HCT116 (cell line): ENCODE measurements at regions not wholly inside any gene's neighbourhood (a gene's known extent, or its start where the extent isn't known, plus 50 kb on each side); places are given as distances from the start of the nearest gene placed in this dataset.

ENCODE experiments used
- ATAC-seq: fragments of 200-7000 bp; cut with Tn5 transposase; 2 replicates; pipeline ENCODE4 v1.9.1; 2020; ENCODE audit warnings: mild to moderate bottlenecking, moderate library complexity
- BruUV-seq: library from RNA; stranded (reverse); fragments of 400-500 nt; replicated peaks from 2 replicates; lab custom pipeline; 2021; lab: Mats Ljungman, UMichigan
- CTCF ChIA-PET: fragments of 300-600 bp; sonication (Branson Sonifier 250); formaldehyde crosslinking; loops from one replicate; lab custom pipeline; 2021; ENCODE audit warnings: antibody characterized with exemption; lab: Charles Lee
- POLR2A ChIA-PET: fragments of 300-600, 350-600 bp; sonication (Branson Sonifier 250); formaldehyde crosslinking; loops from one replicate; lab custom pipeline; 2021; ENCODE audit warnings: antibody characterized with exemption; lab: Charles Lee
- RAD21 ChIA-PET, 2 experiments: fragments of 300-600 bp; sonication (Branson Sonifier 250); formaldehyde crosslinking; loops; one replicate each; lab custom pipeline; 2023; ENCODE audit warnings: low total read pairs in 2 of 2; ENCODE audit not compliant: uncharacterized antibody in 2 of 2, unreplicated experiment in 2 of 2, low non-redundant PET in 1 of 2; lab: Charles Lee
- DNase-seq: peaks from one replicate; pipeline ENCODE4 v3.0.0-alpha.2; 2010; ENCODE audit warnings: low read depth, low spot score
- H2AFZ ChIP-seq: fragments of 200-600 bp; shearing (Covaris generic), sonication (generic); 2 replicates; pipeline ENCODE4 v1.6.1; 2017; ENCODE audit warnings: low read depth, mixed run types, mixed read lengths, antibody characterized with exemption, low read length; ENCODE audit not compliant: poor library complexity, severe bottlenecking
- H3K27ac ChIP-seq: 2 replicates; pipeline ENCODE4 v1.5.1; 2012; ENCODE audit warnings: low read depth, low read length
- H3K27me3 ChIP-seq: fragments of 200-600 bp; sonication (generic); 2 replicates; pipeline ENCODE4 v1.6.1; 2016; ENCODE audit warnings: mixed run types, low read length, mixed read lengths; ENCODE audit not compliant: insufficient read depth
- H3K36me3 ChIP-seq, 2 experiments: fragments of 200-500 bp in 1 of 2; fragments of 200-600 bp in 1 of 2; sonication (Bioruptor generic) in 1 of 2; sonication (generic) in 1 of 2; 2 replicates each; pipeline versions ENCODE4 v1.5.1 to v1.6.1; 2014 to 2016; ENCODE audit warnings: low read length in 2 of 2, inconsistent platforms in 1 of 2, mixed read lengths in 1 of 2, mixed run types in 1 of 2; ENCODE audit not compliant: insufficient read depth in 2 of 2, control insufficient read depth in 1 of 2
- H3K4me1 ChIP-seq, 2 experiments: fragments of 200-600 bp in 1 of 2; sonication (generic) in 1 of 2; 2 replicates each; pipeline versions ENCODE4 v1.5.1 to v1.6.1; 2012 to 2017; ENCODE audit warnings: low read length in 2 of 2, inconsistent platforms in 1 of 2, mild to moderate bottlenecking in 1 of 2, mixed read lengths in 1 of 2, mixed run types in 1 of 2, moderate library complexity in 1 of 2; ENCODE audit not compliant: insufficient read depth in 2 of 2, control insufficient read depth in 1 of 2
- H3K4me2 ChIP-seq: fragments of 200-600 bp; sonication (generic); 2 replicates; pipeline ENCODE4 v1.6.1; 2017; ENCODE audit warnings: mixed run types, low read length, mixed read lengths
- H3K4me3 ChIP-seq, 2 experiments: fragments of 200-600 bp in 1 of 2; sonication (generic) in 1 of 2; replicated peaks in 1 of 2; 2 replicates each; pipeline ENCODE4 v1.5.1; 2011 to 2016; ENCODE audit warnings: low read length in 2 of 2, control low read depth in 1 of 2, low read depth in 1 of 2, mild to moderate bottlenecking in 1 of 2, mixed read lengths in 1 of 2, mixed run types in 1 of 2
- H3K79me2 ChIP-seq: fragments of 200-600 bp; sonication (generic); 2 replicates; pipeline ENCODE4 v1.6.1; 2017; ENCODE audit warnings: mild to moderate bottlenecking, mixed run types, low read length, moderate library complexity, mixed read lengths; ENCODE audit not compliant: insufficient read depth
- H3K9ac ChIP-seq: fragments of 200-600 bp; sonication (generic); 2 replicates; pipeline ENCODE4 v1.6.1; 2016; ENCODE audit warnings: low read length, mixed read lengths
- H3K9me2 ChIP-seq: fragments of 200-600 bp; sonication (generic), shearing (Covaris generic); 2 replicates; pipeline ENCODE4 v1.6.1; 2017; ENCODE audit warnings: mixed run types, mild to moderate bottlenecking, moderate library complexity; ENCODE audit not compliant: insufficient read depth
- H3K9me3 ChIP-seq, 2 experiments: fragments of 200-500 bp in 1 of 2; fragments of 200-600 bp in 1 of 2; sonication (Bioruptor generic) in 1 of 2; sonication (generic) in 1 of 2; 2 replicates each; pipeline ENCODE4 v1.6.1; 2014 to 2017; ENCODE audit warnings: low read length in 2 of 2, mixed read lengths in 2 of 2, inconsistent platforms in 1 of 2, low read depth in 1 of 2, mild to moderate bottlenecking in 1 of 2, mixed run types in 1 of 2, moderate library complexity in 1 of 2; ENCODE audit not compliant: control insufficient read depth in 1 of 2, insufficient read depth in 1 of 2
- H4K20me1 ChIP-seq: fragments of 200-600 bp; sonication (generic), shearing (Covaris generic); 2 replicates; pipeline ENCODE4 v1.6.1; 2017; ENCODE audit warnings: mixed run types, mild to moderate bottlenecking, moderate library complexity; ENCODE audit not compliant: insufficient read depth
- CEBPB ChIP-seq: IDR thresholded peaks from 2 replicates; pipeline ENCODE4 v1.6.1; 2012; ENCODE audit warnings: low read depth
- CTCF ChIP-seq, 3 experiments: fragments of 200-600 bp in 1 of 3; sonication (generic) in 1 of 3; IDR thresholded peaks in 2 of 3; conservative IDR thresholded peaks in 1 of 3; 2 replicates each; pipeline ENCODE4 v1.5.1; 2012 to 2017; ENCODE audit warnings: low read depth in 2 of 3, low read length in 2 of 3, antibody characterized with exemption in 1 of 3, borderline replicate concordance in 1 of 3, control low read depth in 1 of 3, mild to moderate bottlenecking in 1 of 3, mixed read lengths in 1 of 3, mixed run types in 1 of 3, moderate library complexity in 1 of 3; ENCODE audit not compliant: insufficient read depth in 1 of 3
- EGR1 ChIP-seq: IDR thresholded peaks from 2 replicates; pipeline ENCODE4 v1.6.1; 2012; ENCODE audit warnings: low read depth
- ELF1 ChIP-seq: IDR thresholded peaks from 2 replicates; pipeline ENCODE4 v1.6.1; 2012; ENCODE audit warnings: low read depth, borderline replicate concordance
- EZH2 ChIP-seq: fragments of 200-600 bp; sonication (generic); IDR thresholded peaks from 2 replicates; pipeline ENCODE4 v1.6.1; 2017; ENCODE audit warnings: antibody characterized with exemption, mixed run types
- EZH2phosphoT487 ChIP-seq: fragments of 200-600 bp; IDR thresholded peaks from 2 replicates; pipeline ENCODE4 v1.6.1; 2018; ENCODE audit warnings: antibody characterized with exemption, borderline replicate concordance
- FOSL1 ChIP-seq: IDR thresholded peaks from 2 replicates; pipeline ENCODE4 v1.6.1; 2012; ENCODE audit warnings: low read depth
- JUND ChIP-seq: IDR thresholded peaks from 2 replicates; pipeline ENCODE4 v1.6.1; 2012
- MAX ChIP-seq: IDR thresholded peaks from 2 replicates; pipeline ENCODE4 v1.6.1; 2012
- POLR2AphosphoS5 ChIP-seq: IDR thresholded peaks from 2 replicates; pipeline ENCODE4 v1.6.1; 2011; ENCODE audit warnings: mild to moderate bottlenecking, low read depth, low read length, moderate library complexity
- RAD21 ChIP-seq: IDR thresholded peaks from 2 replicates; pipeline ENCODE4 v1.6.1; 2012; ENCODE audit warnings: low read depth, mild to moderate bottlenecking
- REST ChIP-seq: IDR thresholded peaks from 2 replicates; pipeline ENCODE4 v1.6.1; 2012; ENCODE audit warnings: low read depth
- SIN3A ChIP-seq: IDR thresholded peaks from 2 replicates; pipeline ENCODE4 v1.6.1; 2012; ENCODE audit warnings: low read depth
- SP1 ChIP-seq: IDR thresholded peaks from 2 replicates; pipeline ENCODE4 v1.6.1; 2012; ENCODE audit warnings: low read depth
- TCF7L2 ChIP-seq: IDR thresholded peaks from 2 replicates; pipeline ENCODE4 v1.7.0; 2011; ENCODE audit warnings: borderline replicate concordance, inconsistent platforms; ENCODE audit not compliant: insufficient read depth, insufficient read length; ENCODE audit errors: extremely low read depth
- YY1 ChIP-seq: IDR thresholded peaks from 2 replicates; pipeline ENCODE4 v1.6.1; 2011; ENCODE audit warnings: low read length, low read depth, moderate library complexity, mild to moderate bottlenecking; ENCODE audit not compliant: insufficient replicate concordance; ENCODE audit errors: extremely low read depth
- ZFX ChIP-seq: fragments of 450-650 bp; IDR thresholded peaks from 2 replicates; pipeline ENCODE4 v1.6.1; 2017
- ZNF274 ChIP-seq: fragments of 200-500 bp; sonication (Bioruptor generic); IDR thresholded peaks from 2 replicates; pipeline ENCODE4 v1.6.1; 2014; ENCODE audit warnings: mild to moderate bottlenecking, low read depth, low read length, inconsistent platforms
- intact Hi-C: fragments of 100-400 bp; cut with micrococcal nuclease; formaldehyde crosslinking; loops from 2 replicates; pipeline ENCODE4 v1.10.0; 2022
- TF ChIP-seq, protein P1 (sequence below): IDR thresholded peaks from 2 replicates; pipeline ENCODE4 v1.6.1; 2011; ENCODE audit warnings: mild to moderate bottlenecking, low read length, moderate library complexity; ENCODE audit not compliant: insufficient replicate concordance; ENCODE audit errors: extremely low read depth

DNA sequence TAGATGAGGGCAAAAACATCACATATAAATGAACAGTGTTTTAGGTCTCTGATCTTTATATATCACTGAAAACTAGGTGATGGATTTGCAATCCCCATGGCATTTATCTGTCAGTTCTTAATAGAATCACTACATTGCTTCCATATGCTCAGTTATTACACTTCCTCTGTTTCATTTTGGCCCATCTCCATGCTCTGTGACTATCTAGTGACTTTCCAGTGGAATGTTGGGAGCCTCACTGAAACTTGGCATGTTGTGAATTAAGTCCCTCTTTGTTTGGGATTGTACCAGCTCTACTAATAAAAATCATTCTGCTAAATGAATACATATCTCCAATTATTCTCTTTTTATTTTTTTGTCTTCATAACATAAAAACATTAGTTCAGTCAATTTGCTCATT, 226.1 kb upstream of the CEP162 start:
- ChIA-PET POLR2A (no interaction called here), RAD21 (no interaction called here), CTCF (no interaction called here)
- no peaks in the 10 kb centered on the region for H3K79me2 ChIP-seq
- no peaks in the 10 kb centered on the region for H3K4me1 ChIP-seq
- no peak overlapping the region for H2AFZ ChIP-seq
- H3K4me3 ChIP-seq, result no peak overlapping the region
- DNase-seq (no peak), ATAC-seq (no peak)
- H3K9ac ChIP-seq, result no peak overlapping the region
- no TSS peak for BruUV-seq
- intact Hi-C loops, result no loop called here
- no peak overlapping the region for H3K4me2 ChIP-seq
- H4K20me1 ChIP-seq, result no peaks in the 10 kb centered on the region
- no peak overlapping the region for H3K27ac ChIP-seq
- H3K27me3 ChIP-seq, result 0 out of 2 replicates have a peak, but pooled peaks cover 3% of the 10 kb centered on the region
- no peaks in the 10 kb centered on the region for H3K9me2 ChIP-seq
- no peaks in the 10 kb centered on the region for H3K9me3 ChIP-seq
- no peaks in the 10 kb centered on the region for H3K36me3 ChIP-seq
- TF ChIP-seq TCF7L2, result no peak
- no peak for TF ChIP-seq EGR1
- no peak for TF ChIP-seq SIN3A
- TF ChIP-seq EZH2phosphoT487, result no peak
- TF ChIP-seq REST, result no peak
- TF ChIP-seq CTCF (IDR thresholded peaks at IDR 0.05 in 2 of 3, conservative IDR thresholded peaks at IDR 0.05 in 1 of 3; ENCODE audit: borderline replicate concordance in 1 of 3, insufficient read depth in 1 of 3, low read depth in 2 of 3, low read length in 2 of 3), result no peak
- TF ChIP-seq MAX, result no peak
- no peak for TF ChIP-seq RAD21
- no peak for TF ChIP-seq YY1
- TF ChIP-seq POLR2AphosphoS5, result no peak
- no peak for TF ChIP-seq EZH2
- TF ChIP-seq CEBPB, result no peak
- TF ChIP-seq ZFX, result no peak
- TF ChIP-seq ELF1, result no peak
- no peak for TF ChIP-seq JUND
- TF ChIP-seq ZNF274, result no peak
- no peak for TF ChIP-seq SP1
- no peak for TF ChIP-seq FOSL1
- TF ChIP-seq, protein P1, sequence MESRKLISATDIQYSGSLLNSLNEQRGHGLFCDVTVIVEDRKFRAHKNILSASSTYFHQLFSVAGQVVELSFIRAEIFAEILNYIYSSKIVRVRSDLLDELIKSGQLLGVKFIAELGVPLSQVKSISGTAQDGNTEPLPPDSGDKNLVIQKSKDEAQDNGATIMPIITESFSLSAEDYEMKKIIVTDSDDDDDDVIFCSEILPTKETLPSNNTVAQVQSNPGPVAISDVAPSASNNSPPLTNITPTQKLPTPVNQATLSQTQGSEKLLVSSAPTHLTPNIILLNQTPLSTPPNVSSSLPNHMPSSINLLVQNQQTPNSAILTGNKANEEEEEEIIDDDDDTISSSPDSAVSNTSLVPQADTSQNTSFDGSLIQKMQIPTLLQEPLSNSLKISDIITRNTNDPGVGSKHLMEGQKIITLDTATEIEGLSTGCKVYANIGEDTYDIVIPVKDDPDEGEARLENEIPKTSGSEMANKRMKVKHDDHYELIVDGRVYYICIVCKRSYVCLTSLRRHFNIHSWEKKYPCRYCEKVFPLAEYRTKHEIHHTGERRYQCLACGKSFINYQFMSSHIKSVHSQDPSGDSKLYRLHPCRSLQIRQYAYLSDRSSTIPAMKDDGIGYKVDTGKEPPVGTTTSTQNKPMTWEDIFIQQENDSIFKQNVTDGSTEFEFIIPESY, result no peak
